ENCODE measurements at regions not wholly inside any gene's neighbourhood (a gene's known extent, or its start where the extent isn't known, plus 50 kb on each side); places are given as distances from the start of the nearest gene placed in this dataset.

DNA sequence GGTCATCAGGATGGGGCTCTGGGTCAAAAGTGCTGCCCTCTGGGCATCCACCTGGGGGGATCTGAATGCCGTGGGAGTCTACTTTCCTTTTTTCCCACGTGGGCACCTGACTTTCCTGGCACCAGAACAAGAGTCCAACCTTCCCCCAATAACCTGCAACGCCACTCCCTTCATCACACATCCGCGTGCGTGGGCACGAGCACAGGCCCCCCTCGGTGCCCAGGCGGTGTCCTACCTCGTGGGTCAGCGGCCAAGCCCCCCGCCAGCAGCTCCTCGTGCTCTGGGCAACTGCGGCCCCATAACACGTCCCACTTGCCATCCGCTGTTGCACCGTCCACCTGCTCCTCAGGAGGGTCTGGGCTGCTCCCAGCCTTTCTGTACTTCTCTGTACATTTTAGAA is 87.0 kb downstream of the YTHDF1 start:
- TF ChIP-seq YY1 (IDR thresholded peaks at IDR 0.05; ENCODE audit: insufficient read depth, insufficient read length), result no peak
- TF ChIP-seq SUZ12 (IDR thresholded peaks at IDR 0.05; ENCODE audit: extremely low read depth, insufficient read depth, insufficient read length), result no peak

Measured in NT2/D1 (cell line).